ENCODE measurements at regions not wholly inside any gene's neighbourhood (a gene's known extent, or its start where the extent isn't known, plus 50 kb on each side); places are given as distances from the start of the nearest gene placed in this dataset.

- TF ChIP-seq POLR2AphosphoS5 (IDR thresholded peaks at IDR 0.05) (no peak), CTCF (IDR thresholded peaks at IDR 0.05) (no peak), POLR2A (IDR thresholded peaks at IDR 0.05) (no peak)
Measured at GRCh38 chr5:33008751-33009418, 297.8 kb downstream of the NPR3 start.

All from stomach (tissue), 4 donors.